Activated CD8-positive, alpha-beta T cell treated with anti-CD3 and anti-CD28 coated beads, Interleukin-2, amount 10 ng/mL, durations not matched to agents 7 days and 5 days (primary cell): ENCODE measurements at regions not wholly inside any gene's neighbourhood (a gene's known extent, or its start where the extent isn't known, plus 50 kb on each side); places are given as distances from the start of the nearest gene placed in this dataset.

Experiments used
- ATAC-seq: fragments of 150-1000 bp; cut with Tn5 transposase; one replicate; pipeline ENCODE4 v1.10.0; 2021; ENCODE audit warnings: moderate library complexity
- CTCF ChIA-PET: fragments of 350-600 bp; sonication (Branson Sonifier 250); formaldehyde crosslinking; loops from one replicate; lab custom pipeline; 2021; ENCODE audit warnings: antibody characterized with exemption; lab: Charles Lee
- POLR2A ChIA-PET: fragments of 350-600 bp; sonication (Branson Sonifier 250); formaldehyde crosslinking; loops from one replicate; lab custom pipeline; 2021; ENCODE audit warnings: antibody characterized with exemption; lab: Charles Lee
- DNase-seq: peaks from one replicate; pipeline ENCODE4 v3.0.0-alpha.2; 2020
- H3K27ac Mint-ChIP-seq: one replicate; pipeline ENCODE4 v1.8.0; 2021; ENCODE audit warnings: mild to moderate bottlenecking, mixed read lengths
- H3K27me3 Mint-ChIP-seq: one replicate; pipeline ENCODE4 v1.8.0; 2021; ENCODE audit warnings: low read depth, mixed read lengths
- H3K36me3 Mint-ChIP-seq: one replicate; pipeline ENCODE4 v1.8.0; 2021; ENCODE audit warnings: low read depth, mixed read lengths
- H3K4me1 Mint-ChIP-seq: one replicate; pipeline ENCODE4 v1.8.0; 2021; ENCODE audit warnings: low read depth, mixed read lengths
- H3K4me3 Mint-ChIP-seq: one replicate; pipeline ENCODE4 v1.8.0; 2021; ENCODE audit warnings: mild to moderate bottlenecking, mixed read lengths
- H3K9me3 Mint-ChIP-seq: one replicate; pipeline ENCODE4 v1.8.0; 2022; ENCODE audit warnings: mixed read lengths; ENCODE audit not compliant: insufficient read depth

GRCh38 chr18:68288408-68288807 is 426.5 kb downstream of the TMX3 start:
- no peaks in the 10 kb centered on the region for H3K36me3 Mint-ChIP-seq
- H3K9me3 Mint-ChIP-seq = no peaks in the 10 kb centered on the region
- H3K27me3 Mint-ChIP-seq = no peaks in the 10 kb centered on the region
- ChIA-PET POLR2A (no interaction called here), CTCF (no interaction called here)
- no peak overlapping the region for H3K27ac Mint-ChIP-seq
- ATAC-seq = no peak
- no peaks in the 10 kb centered on the region for H3K4me1 Mint-ChIP-seq
- no peak overlapping the region for H3K4me3 Mint-ChIP-seq
- no peak for DNase-seq

GRCh38 chr18:68284236-68284780 is 430.6 kb downstream of the TMX3 start:
- ChIA-PET POLR2A (no interaction called here), CTCF (interaction anchor here (0.7 kb wide), 1 partner anchor 35 kb away, joined by 3 read pairs; no protein-coding TSS in a partner anchor)
- Mint-ChIP-seq H3K27me3 (no peaks in the 10 kb centered on the region), H3K9me3 (no peaks in the 10 kb centered on the region), H3K27ac (no peak overlapping the region), H3K4me1 (no peaks in the 10 kb centered on the region), H3K36me3 (no peaks in the 10 kb centered on the region), H3K4me3 (no peak overlapping the region)
- no peak for ATAC-seq
- DNase-seq = no peak

- H3K4me3 Mint-ChIP-seq = no peak overlapping the region
- CTCF ChIA-PET = interaction anchor here (0.7 kb wide), 1 partner anchor 35 kb away, joined by 3 read pairs; no protein-coding TSS in a partner anchor
- no peak overlapping the region for H3K27ac Mint-ChIP-seq
- DNase-seq (no peak), ATAC-seq (no peak)
- no peaks in the 10 kb centered on the region for H3K9me3 Mint-ChIP-seq
- POLR2A ChIA-PET = no interaction called here
- no peaks in the 10 kb centered on the region for H3K36me3 Mint-ChIP-seq
- H3K4me1 Mint-ChIP-seq = no peaks in the 10 kb centered on the region
- no peaks in the 10 kb centered on the region for H3K27me3 Mint-ChIP-seq
Measured at GRCh38 chr18:68283834-68284233, 431.1 kb downstream of the TMX3 start.

GRCh38 chr18:68282232-68282631 is 432.7 kb downstream of the TMX3 start:
- Mint-ChIP-seq H3K27ac (no peak overlapping the region), H3K4me3 (no peak overlapping the region), H3K27me3 (no peaks in the 10 kb centered on the region), H3K9me3 (no peaks in the 10 kb centered on the region), H3K4me1 (no peaks in the 10 kb centered on the region), H3K36me3 (no peaks in the 10 kb centered on the region)
- POLR2A ChIA-PET = no interaction called here
- CTCF ChIA-PET = no interaction called here
- DNase-seq (no peak), ATAC-seq (no peak)

- no peak overlapping the region for H3K27ac Mint-ChIP-seq
Measured at GRCh38 chr18:68275616-68276015, 439.3 kb downstream of the TMX3 start.

GRCh38 chr18:68270017-68270416 is 444.9 kb downstream of the TMX3 start:
- H3K27ac Mint-ChIP-seq = no peak overlapping the region
- ATAC-seq (no peak), DNase-seq (no peak)
- no peak overlapping the region for H3K4me3 Mint-ChIP-seq
- H3K36me3 Mint-ChIP-seq = no peaks in the 10 kb centered on the region
- H3K4me1 Mint-ChIP-seq = no peaks in the 10 kb centered on the region
- POLR2A ChIA-PET = no interaction called here
- H3K27me3 Mint-ChIP-seq = no peaks in the 10 kb centered on the region
- CTCF ChIA-PET = no interaction called here
- no peaks in the 10 kb centered on the region for H3K9me3 Mint-ChIP-seq

More at GRCh38 chr18:68275616-68276015, 439.3 kb downstream of the TMX3 start:
- Mint-ChIP-seq H3K27me3 (no peaks in the 10 kb centered on the region), H3K4me1 (no peaks in the 10 kb centered on the region), H3K4me3 (no peak overlapping the region), H3K36me3 (no peaks in the 10 kb centered on the region), H3K9me3 (no peaks in the 10 kb centered on the region)
- CTCF ChIA-PET = no interaction called here
- DNase-seq (no peak), ATAC-seq (no peak)
- POLR2A ChIA-PET = no interaction called here

- Mint-ChIP-seq H3K36me3 (no peaks in the 10 kb centered on the region), H3K4me3 (no peak overlapping the region), H3K27ac (no peak overlapping the region), H3K4me1 (no peaks in the 10 kb centered on the region), H3K27me3 (no peaks in the 10 kb centered on the region), H3K9me3 (no peaks in the 10 kb centered on the region)
- ChIA-PET POLR2A (no interaction called here), CTCF (no interaction called here)
- ATAC-seq (no peak), DNase-seq (no peak)
Measured at GRCh38 chr18:68267583-68267982, 447.3 kb downstream of the TMX3 start.

GRCh38 chr18:68263481-68263880 is 451.4 kb downstream of the TMX3 start:
- no peak overlapping the region for H3K27ac Mint-ChIP-seq
- CTCF ChIA-PET = no interaction called here
- H3K9me3 Mint-ChIP-seq = no peaks in the 10 kb centered on the region
- no peak for DNase-seq
- H3K4me1 Mint-ChIP-seq = no peaks in the 10 kb centered on the region
- no peak overlapping the region for H3K4me3 Mint-ChIP-seq
- no peaks in the 10 kb centered on the region for H3K27me3 Mint-ChIP-seq
- POLR2A ChIA-PET = no interaction called here
- no peak for ATAC-seq
- H3K36me3 Mint-ChIP-seq = no peaks in the 10 kb centered on the region

- Mint-ChIP-seq H3K4me1 (no peaks in the 10 kb centered on the region), H3K27me3 (no peaks in the 10 kb centered on the region), H3K27ac (no peak overlapping the region), H3K9me3 (no peaks in the 10 kb centered on the region), H3K36me3 (no peaks in the 10 kb centered on the region), H3K4me3 (no peak overlapping the region)
- no peak for DNase-seq
- ChIA-PET POLR2A (no interaction called here), CTCF (no interaction called here)
- ATAC-seq = no peak
Measured at GRCh38 chr18:68262690-68263294, 452.1 kb downstream of the TMX3 start.

- CTCF ChIA-PET = no interaction called here
- Mint-ChIP-seq H3K4me1 (no peaks in the 10 kb centered on the region), H3K9me3 (no peaks in the 10 kb centered on the region), H3K27ac (no peak overlapping the region), H3K4me3 (no peak overlapping the region), H3K36me3 (no peaks in the 10 kb centered on the region), H3K27me3 (no peaks in the 10 kb centered on the region)
- POLR2A ChIA-PET = no interaction called here
- DNase-seq (no peak), ATAC-seq (no peak)
Measured at GRCh38 chr18:68256418-68257067, 458.4 kb downstream of the TMX3 start.

- DNase-seq (no peak), ATAC-seq (no peak)
- H3K4me1 Mint-ChIP-seq = no peaks in the 10 kb centered on the region
- H3K4me3 Mint-ChIP-seq = no peak overlapping the region
- no peaks in the 10 kb centered on the region for H3K36me3 Mint-ChIP-seq
- no peaks in the 10 kb centered on the region for H3K27me3 Mint-ChIP-seq
- ChIA-PET POLR2A (no interaction called here), CTCF (no interaction called here)
- H3K9me3 Mint-ChIP-seq = no peaks in the 10 kb centered on the region
- no peak overlapping the region for H3K27ac Mint-ChIP-seq
Measured at GRCh38 chr18:68244786-68245185, 470.1 kb downstream of the TMX3 start.

- POLR2A ChIA-PET = no interaction called here
- DNase-seq (no peak), ATAC-seq (no peak)
- no peaks in the 10 kb centered on the region for H3K36me3 Mint-ChIP-seq
- no peak overlapping the region for H3K4me3 Mint-ChIP-seq
- no peaks in the 10 kb centered on the region for H3K27me3 Mint-ChIP-seq
- no peaks in the 10 kb centered on the region for H3K9me3 Mint-ChIP-seq
- H3K4me1 Mint-ChIP-seq = no peaks in the 10 kb centered on the region
- no peak overlapping the region for H3K27ac Mint-ChIP-seq
- CTCF ChIA-PET = no interaction called here
Measured at GRCh38 chr18:68241881-68242280, 473.0 kb downstream of the TMX3 start.
